C4-2B (cell line): ENCODE measurements at regions not wholly inside any gene's neighbourhood (a gene's known extent, or its start where the extent isn't known, plus 50 kb on each side); places are given as distances from the start of the nearest gene placed in this dataset.

Source experiments
- CTCF ChIP-seq: fragments of 450-650 bp; conservative IDR thresholded peaks from 2 replicates; pipeline ENCODE4 v1.5.1; 2017; ENCODE audit warnings: mild to moderate bottlenecking
- ZFX ChIP-seq: fragments of 450-650 bp; IDR thresholded peaks from 2 replicates; pipeline ENCODE4 v1.6.1; 2017

GRCh38 chr3:101148001-101148400 lies 154.8 kb upstream of the ABI3BP start:
- TF ChIP-seq CTCF (no peak), ZFX (no peak)
